Subcutaneous abdominal adipose tissue (tissue), 5 donors: ENCODE measurements at regions not wholly inside any gene's neighbourhood (a gene's known extent, or its start where the extent isn't known, plus 50 kb on each side); places are given as distances from the start of the nearest gene placed in this dataset.

Experiments
- H3K27ac ChIP-seq: one replicate; pipeline ENCODE4 v1.7.0; 2013; ENCODE audit warnings: low read depth, mild to moderate bottlenecking, inconsistent platforms, low read length, moderate library complexity
- H3K27me3 ChIP-seq, 5 donors: one replicate each; pipeline ENCODE4 v1.7.0; 2013; ENCODE audit warnings: low read length in 5 of 5, inconsistent platforms in 1 of 5; ENCODE audit not compliant: control insufficient read depth in 5 of 5, insufficient read depth in 4 of 5
- H3K36me3 ChIP-seq, 5 donors: one replicate each; pipeline ENCODE4 v1.7.0; 2013; ENCODE audit warnings: low read length in 5 of 5; ENCODE audit not compliant: control insufficient read depth in 5 of 5, insufficient read depth in 5 of 5
- H3K4me1 ChIP-seq, 5 donors: one replicate each; pipeline ENCODE4 v1.7.0; 2013; ENCODE audit warnings: low read length in 5 of 5, mild to moderate bottlenecking in 3 of 5, moderate library complexity in 1 of 5; ENCODE audit not compliant: control insufficient read depth in 5 of 5, insufficient read depth in 5 of 5
- H3K4me3 ChIP-seq, 5 donors: one replicate each; pipeline ENCODE4 v1.7.0; 2013; ENCODE audit warnings: low read length in 5 of 5, low read depth in 1 of 5
- H3K9ac ChIP-seq, 5 donors: one replicate each; pipeline ENCODE4 v1.7.0; 2013; ENCODE audit warnings: low read length in 5 of 5, mild to moderate bottlenecking in 4 of 5, moderate library complexity in 3 of 5
- H3K9me3 ChIP-seq, 5 donors: one replicate each; pipeline ENCODE4 v1.7.0; 2013; ENCODE audit warnings: low read length in 5 of 5; ENCODE audit not compliant: control insufficient read depth in 5 of 5
- donor health status: healthy.
- donor health status: healthy.
- donor health status: healthy.
- donor health status: healthy.
- donor health status: healthy.

GRCh38 chr1:191984856-191985255 is 173.4 kb upstream of the RGS18 start:
- Histone ChIP-seq H3K4me3 (no peak overlapping the region), H3K27me3 (no peaks in the 10 kb centered on the region), H3K9ac (no peak overlapping the region), H3K36me3 (no peaks in the 10 kb centered on the region), H3K4me1 (no peaks in the 10 kb centered on the region), H3K9me3 (peaks cover 0 to 15% (median 5%) of the 10 kb centered on the region in 5 donors), H3K27ac (no peak overlapping the region)

- no peak overlapping the region for H3K27ac ChIP-seq
- H3K4me3 ChIP-seq, result no peak overlapping the region
- no peaks in the 10 kb centered on the region for H3K4me1 ChIP-seq
- H3K9me3 ChIP-seq, result no peaks in the 10 kb centered on the region
- H3K27me3 ChIP-seq, result no peaks in the 10 kb centered on the region
- no peak overlapping the region for H3K9ac ChIP-seq
- H3K36me3 ChIP-seq, result no peaks in the 10 kb centered on the region
Measured at GRCh38 chr1:191992118-191992517, 166.1 kb upstream of the RGS18 start.

- Histone ChIP-seq H3K4me1 (no peaks in the 10 kb centered on the region), H3K9ac (no peak overlapping the region), H3K27me3 (no peaks in the 10 kb centered on the region), H3K9me3 (no peaks in the 10 kb centered on the region), H3K36me3 (no peaks in the 10 kb centered on the region), H3K27ac (no peak overlapping the region), H3K4me3 (no peak overlapping the region)
Measured at GRCh38 chr1:191993549-191993948, 164.7 kb upstream of the RGS18 start.

GRCh38 chr1:192002063-192002462 is 156.2 kb upstream of the RGS18 start:
- no peak overlapping the region for H3K4me3 ChIP-seq
- H3K27me3 ChIP-seq, result no peaks in the 10 kb centered on the region
- no peak overlapping the region for H3K27ac ChIP-seq
- H3K4me1 ChIP-seq, result no peaks in the 10 kb centered on the region
- H3K9ac ChIP-seq, result no peak overlapping the region
- no peaks in the 10 kb centered on the region for H3K36me3 ChIP-seq
- no peaks in the 10 kb centered on the region for H3K9me3 ChIP-seq

- H3K9me3 ChIP-seq, result no peaks in the 10 kb centered on the region
- H3K4me3 ChIP-seq, result no peak overlapping the region
- H3K27me3 ChIP-seq, result no peaks in the 10 kb centered on the region
- H3K36me3 ChIP-seq, result no peaks in the 10 kb centered on the region
- H3K27ac ChIP-seq, result no peak overlapping the region
- no peak overlapping the region for H3K9ac ChIP-seq
- no peaks in the 10 kb centered on the region for H3K4me1 ChIP-seq
Measured at GRCh38 chr1:192003295-192004077, 154.8 kb upstream of the RGS18 start.

- Histone ChIP-seq H3K9ac (no peak overlapping the region), H3K4me3 (no peak overlapping the region), H3K27ac (no peak overlapping the region)
Measured at GRCh38 chr1:192005976-192006375, 152.3 kb upstream of the RGS18 start.

GRCh38 chr1:192008281-192008825 is 149.9 kb upstream of the RGS18 start:
- Histone ChIP-seq H3K4me3 (no peak overlapping the region), H3K9me3 (no peaks in the 10 kb centered on the region), H3K4me1 (peaks cover 0 to 5% (median 0%) of the 10 kb centered on the region in 5 donors), H3K27ac (no peak overlapping the region), H3K27me3 (no peaks in the 10 kb centered on the region), H3K9ac (no peak overlapping the region), H3K36me3 (no peaks in the 10 kb centered on the region)

More at GRCh38 chr1:192005976-192006375, 152.3 kb upstream of the RGS18 start:
- no peaks in the 10 kb centered on the region for H3K36me3 ChIP-seq
- H3K27me3 ChIP-seq, result no peaks in the 10 kb centered on the region
- peaks cover 0 to 5% (median 0%) of the 10 kb centered on the region in 5 donors for H3K4me1 ChIP-seq
- H3K9me3 ChIP-seq, result no peaks in the 10 kb centered on the region

- H3K9me3 ChIP-seq, result no peaks in the 10 kb centered on the region
- no peak overlapping the region for H3K9ac ChIP-seq
- H3K36me3 ChIP-seq, result no peaks in the 10 kb centered on the region
- H3K4me3 ChIP-seq, result no peak overlapping the region
- no peaks in the 10 kb centered on the region for H3K27me3 ChIP-seq
- peaks cover 0 to 5% (median 0%) of the 10 kb centered on the region in 5 donors for H3K4me1 ChIP-seq
- H3K27ac ChIP-seq, result no peak overlapping the region
Measured at GRCh38 chr1:192010406-192010805, 147.9 kb upstream of the RGS18 start.

- H3K9ac ChIP-seq, result no peak overlapping the region
- H3K4me1 ChIP-seq, result peaks cover 0 to 5% (median 0%) of the 10 kb centered on the region in 5 donors
- H3K9me3 ChIP-seq, result no peaks in the 10 kb centered on the region
- H3K4me3 ChIP-seq, result no peak overlapping the region
- H3K27me3 ChIP-seq, result no peaks in the 10 kb centered on the region
- H3K27ac ChIP-seq, result no peak overlapping the region
- no peaks in the 10 kb centered on the region for H3K36me3 ChIP-seq
Measured at GRCh38 chr1:192011525-192011924, 146.7 kb upstream of the RGS18 start.

- Histone ChIP-seq H3K9ac (no peak overlapping the region), H3K36me3 (no peaks in the 10 kb centered on the region), H3K9me3 (peaks cover 0 to 6% (median 3%) of the 10 kb centered on the region in 5 donors), H3K27ac (no peak overlapping the region), H3K27me3 (no peaks in the 10 kb centered on the region), H3K4me1 (no peaks in the 10 kb centered on the region), H3K4me3 (no peak overlapping the region)
Measured at GRCh38 chr1:192022827-192023226, 135.4 kb upstream of the RGS18 start.
